HG03103 (cell line): ENCODE measurements at regions not wholly inside any gene's neighbourhood (a gene's known extent, or its start where the extent isn't known, plus 50 kb on each side); places are given as distances from the start of the nearest gene placed in this dataset.

Experiments used
- ATAC-seq: cut with Tn5 transposase; IDR thresholded peaks from one replicate; pipeline ENCODE4 v1.9.1; 2021; ENCODE audit warnings: low read depth; ENCODE audit not compliant: unreplicated experiment

DNA sequence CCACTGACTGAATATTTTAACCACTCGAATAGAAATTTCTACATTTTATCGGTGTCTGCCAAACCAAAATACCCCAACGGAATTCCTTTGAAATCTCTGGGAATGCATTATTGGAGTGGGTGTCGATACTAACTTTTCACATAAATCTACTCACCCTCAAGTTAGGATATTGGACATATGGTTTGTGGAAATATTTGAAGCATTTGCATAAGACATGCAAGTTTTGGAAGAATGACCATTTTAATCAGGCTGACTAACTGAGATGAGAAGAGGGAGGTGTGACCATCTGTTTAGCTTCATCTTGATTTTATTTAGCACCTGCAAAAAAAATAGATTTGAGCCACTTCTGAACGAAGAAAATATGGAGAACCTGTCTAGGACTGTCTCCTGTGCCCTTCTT lies 61.2 kb downstream of the KLF6 start:
- ATAC-seq, result no peak

DNA sequence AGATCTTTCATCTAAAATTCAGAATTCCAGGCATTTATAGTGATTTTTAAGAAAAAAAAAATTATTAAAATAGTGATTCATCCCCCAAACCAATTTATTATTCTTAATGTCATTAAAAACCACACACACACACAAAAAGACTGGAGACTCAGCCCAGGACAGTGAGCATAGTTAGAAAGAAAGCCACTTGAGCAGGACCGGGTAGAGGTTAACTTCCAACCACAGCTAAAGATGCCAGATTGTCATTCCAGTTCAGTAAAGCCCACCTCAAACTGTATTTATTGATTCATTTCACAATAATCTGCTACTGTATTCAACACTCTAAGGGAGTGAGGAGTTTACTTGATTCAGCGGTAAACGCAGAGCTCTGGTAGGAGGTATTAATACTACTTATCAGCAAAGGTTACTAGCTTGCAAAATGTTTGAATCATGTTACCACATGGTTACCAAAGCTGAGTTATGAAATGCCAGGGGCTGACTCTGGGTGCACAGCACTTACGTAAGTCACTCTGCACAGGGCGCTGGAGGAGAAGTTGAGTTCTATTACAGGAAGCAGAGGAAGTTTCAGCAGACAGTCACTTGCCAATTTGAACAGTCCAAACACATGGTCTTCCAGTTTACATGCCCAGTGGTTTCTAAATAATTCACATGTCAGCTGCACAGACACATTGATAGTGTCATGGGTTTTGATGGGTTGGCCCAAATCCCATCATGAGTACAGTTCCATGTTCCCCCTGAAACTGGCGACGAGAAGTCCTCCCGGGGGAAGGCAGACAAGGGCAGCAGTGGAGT lies 64.6 kb downstream of the KLF6 start:
- no peak for ATAC-seq

DNA sequence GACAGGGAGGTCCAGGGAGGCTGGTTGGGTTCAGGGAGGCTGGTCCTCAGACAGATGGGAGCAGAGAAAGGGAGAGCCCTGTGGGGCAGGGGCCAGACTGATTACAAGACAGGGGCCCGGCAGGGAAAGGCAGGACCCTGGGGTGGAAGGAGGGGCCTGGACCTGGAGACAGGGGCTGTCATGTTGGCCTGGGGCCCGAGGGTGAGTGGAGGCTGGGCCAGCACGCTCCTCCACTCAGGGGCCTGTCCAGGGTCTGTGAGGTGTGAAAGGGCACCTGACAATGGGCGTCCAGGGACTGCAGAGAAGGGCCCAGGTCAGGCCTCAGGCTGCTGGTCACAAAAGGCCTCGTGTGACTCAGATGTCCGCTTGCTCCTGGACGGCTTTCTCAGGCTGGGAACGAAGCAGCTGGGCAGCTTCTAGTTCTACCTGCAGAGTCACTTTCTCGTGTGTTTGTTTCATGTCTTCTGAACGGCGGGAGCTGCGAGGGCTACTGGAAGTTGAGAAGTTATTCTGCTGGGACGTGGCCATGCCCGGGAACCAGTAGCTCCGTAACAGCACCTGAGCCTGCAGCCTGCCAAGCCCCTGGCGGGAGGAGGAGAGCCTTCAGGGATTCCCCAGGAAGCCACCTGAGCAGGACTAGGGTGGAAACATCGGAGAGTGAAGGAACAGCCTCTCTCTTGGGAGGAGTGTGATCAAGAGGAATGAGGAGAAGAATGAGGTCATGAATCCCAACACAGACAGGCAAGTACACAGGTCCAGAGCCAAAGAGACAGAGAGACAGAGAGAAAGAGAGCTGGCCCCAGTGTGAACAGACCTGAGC lies 65.8 kb downstream of the KLF6 start:
- ATAC-seq, result no peak

DNA sequence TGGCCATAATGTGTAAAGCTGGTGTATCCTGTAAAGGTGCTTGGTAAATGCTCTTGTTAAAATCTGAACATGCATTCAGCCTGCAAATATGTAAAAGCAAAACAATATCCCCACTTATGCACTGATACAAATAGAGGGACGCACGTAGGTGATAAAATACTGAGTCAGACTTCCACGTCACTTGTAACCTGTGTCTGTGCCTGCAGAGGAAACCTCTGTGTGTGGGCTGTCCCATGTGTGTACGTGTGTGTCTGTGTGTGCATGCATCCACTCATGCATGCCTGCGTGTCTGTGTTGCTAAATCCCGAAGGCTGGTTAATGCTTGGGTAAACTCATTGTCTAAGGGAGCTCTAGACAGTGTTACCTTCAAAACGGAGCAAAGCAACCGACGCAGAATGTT lies 68.9 kb downstream of the KLF6 start:
- no peak for ATAC-seq

DNA sequence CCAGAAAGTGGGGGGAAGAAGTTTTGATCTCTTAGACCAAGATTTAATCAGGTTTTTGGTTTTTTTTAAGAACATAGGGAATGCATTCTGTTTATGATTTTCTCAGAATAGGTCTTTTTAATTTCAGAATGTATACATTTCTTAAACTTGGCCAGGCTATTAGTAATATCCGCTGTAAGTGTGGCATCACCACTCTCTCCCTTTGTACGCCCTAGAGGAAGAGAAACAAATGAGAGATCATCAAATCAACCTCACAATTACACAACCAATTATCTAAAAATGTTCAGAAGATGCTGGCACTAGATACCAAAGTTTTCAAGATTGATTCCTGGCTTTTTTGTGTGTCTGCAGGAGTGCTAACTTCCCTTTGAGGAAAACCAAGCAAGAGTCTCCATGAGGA lies 70.0 kb downstream of the KLF6 start:
- no peak for ATAC-seq

DNA sequence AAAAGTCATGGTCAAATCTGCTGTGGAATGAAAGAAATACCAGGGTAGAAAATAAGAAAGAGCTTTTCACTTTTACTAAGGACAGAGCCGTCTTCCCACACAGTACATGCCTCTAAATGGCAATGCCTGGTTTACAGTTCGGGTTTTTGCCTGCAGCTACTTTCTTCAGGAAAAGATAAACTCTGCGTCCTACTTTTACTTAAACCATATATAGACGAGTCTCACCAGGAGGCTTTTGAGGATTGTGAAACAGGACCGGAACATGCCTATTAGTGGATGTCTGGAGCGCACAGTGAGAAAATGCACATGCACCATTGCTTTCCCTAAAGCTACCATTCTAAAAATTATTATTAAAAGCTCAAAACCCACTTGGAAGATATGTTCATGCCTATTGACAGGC lies 70.5 kb downstream of the KLF6 start:
- ATAC-seq, result no peak

DNA sequence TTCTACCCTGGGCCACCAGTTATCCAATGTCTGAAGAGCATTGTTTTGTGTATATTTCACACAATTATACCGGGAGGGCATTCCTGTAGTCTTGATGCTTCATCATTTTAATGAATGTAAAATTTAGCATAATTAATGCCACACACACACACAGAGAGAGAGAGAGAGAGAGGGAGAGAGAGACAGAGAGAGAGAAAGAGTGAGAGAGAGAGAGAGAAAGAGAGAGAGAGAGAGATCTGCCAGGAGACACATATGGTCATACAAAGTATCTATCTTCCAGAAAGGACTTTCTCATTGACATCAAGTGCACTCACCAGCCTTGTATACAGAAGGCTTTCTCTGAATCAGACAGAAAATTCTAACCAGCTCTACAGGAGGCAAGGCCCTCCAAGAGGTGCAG lies 72.3 kb downstream of the KLF6 start:
- ATAC-seq, result no peak

DNA sequence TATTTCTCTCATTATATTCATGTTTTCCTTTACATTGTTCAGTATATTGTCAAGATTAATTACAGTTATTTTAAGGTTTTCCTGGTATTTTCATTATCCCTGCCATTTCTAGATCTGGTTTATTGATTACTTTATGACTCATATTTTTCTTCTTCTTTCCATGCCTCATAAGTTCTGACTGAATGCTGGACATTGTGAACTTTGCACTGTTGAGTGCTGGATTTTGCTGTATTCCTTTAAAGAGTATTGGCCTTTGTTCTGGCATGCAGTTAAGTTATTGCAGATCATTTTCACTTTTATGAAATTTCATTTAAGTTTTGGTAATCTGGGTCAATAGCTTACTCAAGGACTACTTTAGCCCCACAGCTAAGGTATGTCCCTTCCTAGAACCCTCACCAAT lies 73.1 kb downstream of the KLF6 start:
- ATAC-seq, result no peak

DNA sequence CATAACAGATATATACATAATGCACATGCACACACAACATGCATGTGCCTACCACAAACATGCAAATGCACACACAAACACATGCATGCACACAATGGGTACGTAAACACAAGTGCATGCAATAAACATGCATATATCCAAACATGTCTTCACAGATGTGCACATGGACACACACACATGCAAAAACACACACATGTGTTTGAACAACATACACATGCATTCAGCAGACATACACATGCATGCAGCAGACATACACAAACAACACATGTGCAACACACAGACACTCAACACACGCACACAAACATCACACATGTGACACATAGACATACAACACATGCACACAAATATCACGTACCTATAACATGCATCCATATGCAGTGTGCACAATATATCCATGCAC lies 74.2 kb downstream of the KLF6 start:
- no peak for ATAC-seq

DNA sequence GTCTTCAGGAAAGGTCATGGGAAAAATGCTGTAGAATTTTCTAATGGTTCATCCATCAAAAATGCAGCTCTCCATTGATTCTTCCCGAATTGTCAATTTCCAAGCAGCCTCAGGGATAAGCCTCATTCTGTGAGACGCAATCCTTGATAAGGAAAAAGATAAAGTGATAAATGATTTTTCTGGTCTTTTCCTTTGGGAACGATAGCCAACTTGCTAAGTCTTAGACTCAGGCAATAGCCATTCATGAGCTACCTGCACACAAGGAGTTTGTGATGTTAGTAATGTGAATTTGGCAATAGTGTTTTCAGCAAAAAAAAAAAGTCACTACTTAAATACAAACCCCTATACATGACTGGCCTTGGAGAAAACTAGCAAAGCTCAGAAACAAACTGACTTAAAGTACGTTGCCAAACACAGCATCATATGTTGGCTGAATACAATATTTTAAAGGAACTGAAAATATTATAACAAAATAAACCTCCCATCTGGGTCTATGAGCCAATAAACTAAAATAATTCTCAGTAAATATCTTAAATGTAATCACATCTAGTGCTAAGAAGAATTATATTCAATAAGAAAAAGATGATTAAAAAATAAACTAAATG lies 75.5 kb downstream of the KLF6 start:
- no peak for ATAC-seq

DNA sequence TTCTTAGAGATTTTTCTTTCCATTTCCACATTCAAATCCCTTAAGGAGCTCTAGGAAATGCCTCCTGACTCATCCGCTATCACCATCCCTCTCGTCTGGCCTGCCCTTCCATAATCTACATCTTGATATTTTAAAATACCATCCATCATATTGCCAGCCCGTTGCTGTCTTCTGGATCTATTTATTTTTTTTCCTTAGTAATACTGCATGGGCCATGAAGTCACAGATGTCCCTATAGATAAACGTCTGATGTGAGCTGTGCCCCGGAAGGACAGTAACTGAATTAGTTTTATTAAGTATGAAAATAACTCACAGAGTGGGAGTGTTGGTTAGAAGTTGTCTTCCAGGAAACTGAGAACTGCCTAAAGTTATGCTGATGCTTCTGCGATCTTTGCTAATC lies 76.2 kb downstream of the KLF6 start:
- no peak for ATAC-seq

DNA sequence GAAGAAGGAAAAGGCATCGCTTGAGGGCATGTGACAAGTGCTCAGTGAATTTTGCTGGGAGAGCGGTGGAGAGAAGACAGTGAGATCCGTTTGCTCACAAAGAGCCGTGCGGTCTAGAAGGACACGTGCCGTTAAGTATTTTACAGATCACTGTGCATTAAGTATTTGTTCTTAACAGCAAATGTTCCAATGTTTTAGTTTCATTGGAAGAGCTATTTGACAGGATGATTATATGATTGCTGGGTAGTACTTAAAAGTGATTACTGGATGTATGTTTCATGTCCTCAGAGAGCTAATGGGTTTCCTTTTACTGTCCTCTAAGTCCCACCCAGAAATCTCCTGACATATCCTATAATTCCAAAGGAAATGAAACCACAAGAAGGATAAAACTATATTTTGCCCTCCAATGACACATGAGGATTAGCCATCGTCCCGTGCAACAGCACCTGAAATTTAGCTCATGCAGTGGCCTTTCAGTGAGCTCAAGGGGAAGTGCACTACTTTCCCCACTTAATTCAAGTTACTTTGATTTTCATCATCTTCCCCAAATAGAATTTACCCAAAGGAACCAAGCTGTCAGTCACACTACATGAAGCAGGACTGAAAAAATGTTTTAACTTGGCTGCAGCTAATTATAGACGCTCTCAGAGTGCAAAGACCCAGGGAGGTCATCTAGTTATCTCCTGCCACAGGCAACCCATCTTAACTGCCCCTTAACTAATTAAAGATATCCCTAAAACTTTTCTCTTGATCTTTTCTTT lies 80.3 kb downstream of the KLF6 start:
- no peak for ATAC-seq

DNA sequence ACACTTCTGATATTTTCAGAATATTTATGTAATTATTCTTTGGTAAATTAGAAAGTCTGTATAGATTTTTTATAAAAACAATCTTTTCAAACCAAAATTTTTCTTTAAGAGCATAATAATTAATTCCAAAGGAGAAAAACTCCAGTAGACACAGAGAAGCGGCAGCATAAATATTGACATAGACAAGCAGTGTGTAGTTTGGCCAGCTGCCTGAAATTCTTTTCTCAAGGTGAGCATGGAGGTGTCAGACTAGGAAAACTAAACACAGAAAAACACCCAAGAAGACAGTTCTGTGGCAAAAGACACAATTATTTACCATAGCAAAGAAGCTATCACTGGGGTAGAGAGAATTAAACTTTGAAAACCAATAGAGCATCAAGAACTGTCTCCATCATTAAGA lies 82.4 kb downstream of the KLF6 start:
- ATAC-seq, result no peak

DNA sequence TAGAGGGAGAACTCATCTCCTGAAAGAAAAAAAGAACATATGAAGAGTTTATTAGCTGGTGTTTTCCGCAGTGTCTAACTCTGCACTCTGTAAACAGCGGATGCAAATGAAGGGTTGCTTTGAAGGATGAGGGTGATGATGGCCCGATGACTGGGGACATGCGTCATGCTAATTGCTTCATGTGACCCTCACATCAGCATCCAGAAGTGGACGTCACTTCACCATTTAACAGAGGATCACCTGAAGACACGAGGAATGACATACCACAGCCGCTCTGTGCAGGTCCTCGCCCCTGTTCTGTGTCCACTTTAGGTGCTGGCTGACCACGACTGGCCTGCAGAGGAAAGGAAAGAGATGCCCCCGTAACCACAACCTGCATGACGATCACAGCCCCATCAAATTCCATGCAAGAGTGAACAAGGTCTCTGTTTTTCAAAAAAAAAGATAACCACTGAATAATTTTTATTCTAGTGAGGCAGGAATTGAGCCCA lies 82.9 kb downstream of the KLF6 start:
- ATAC-seq, result no peak

DNA sequence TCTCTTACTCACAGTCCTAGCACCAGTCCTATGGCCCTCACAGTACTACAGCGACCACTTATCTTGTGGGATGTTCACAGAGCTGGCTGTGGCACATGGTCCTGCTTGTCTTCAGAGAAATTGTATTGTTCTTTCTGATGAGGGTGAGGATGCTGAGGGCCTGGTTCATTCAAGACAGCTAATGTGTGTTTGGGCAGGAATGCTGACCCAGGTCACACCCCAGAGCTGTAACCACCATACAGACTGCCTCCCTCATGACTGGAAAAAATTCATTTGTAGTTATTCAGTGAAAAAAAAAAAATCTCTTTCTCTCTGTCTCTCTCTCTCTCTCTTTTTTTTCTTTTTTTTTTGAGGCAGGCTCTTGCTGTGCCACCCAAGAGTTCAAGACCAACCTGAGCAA lies 83.5 kb downstream of the KLF6 start:
- no peak for ATAC-seq

DNA sequence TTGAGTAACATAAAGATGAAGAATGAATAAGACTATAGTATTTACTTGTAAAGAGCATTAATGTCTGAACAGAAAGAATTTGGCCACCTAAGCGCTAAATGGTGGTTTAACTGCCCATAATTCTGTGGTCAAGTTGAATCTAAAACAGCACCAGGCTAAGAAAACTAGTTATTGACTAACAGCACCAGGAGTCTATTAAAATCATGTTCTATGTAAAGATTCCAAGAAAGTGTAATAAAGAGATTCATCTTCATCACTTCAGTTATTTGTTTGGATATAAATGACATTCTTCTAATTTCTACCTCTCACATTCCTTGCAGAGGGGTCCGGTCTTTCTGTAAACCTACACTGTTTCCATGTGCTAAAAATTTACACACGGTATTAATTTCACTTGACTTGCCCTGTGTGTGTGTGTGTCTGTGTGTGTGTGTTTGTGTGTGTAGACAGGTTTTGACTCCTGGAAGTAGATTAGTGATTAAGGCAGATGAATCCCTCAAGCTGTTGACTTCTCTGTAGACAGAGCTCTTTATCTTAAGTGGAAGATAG lies 84.4 kb downstream of the KLF6 start:
- ATAC-seq, result no peak

DNA sequence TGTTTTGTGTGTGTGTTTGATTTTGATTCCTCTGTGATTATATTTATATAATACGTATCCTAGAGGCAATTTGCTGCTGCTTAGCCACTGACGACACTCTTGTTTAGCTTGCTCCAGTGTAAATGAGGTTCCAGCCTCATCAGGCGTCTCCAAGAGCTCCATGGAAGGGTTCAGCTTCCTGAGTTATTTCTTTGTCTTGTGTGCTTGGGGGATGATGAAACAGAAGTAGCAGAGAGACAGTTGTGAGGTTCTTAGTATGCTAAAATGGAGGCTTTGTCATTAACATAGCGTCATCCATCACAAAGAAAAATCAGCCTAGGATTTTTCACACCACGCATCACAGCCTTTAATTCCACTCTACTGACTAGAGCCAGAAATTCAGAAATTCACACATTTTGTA lies 85.1 kb downstream of the KLF6 start:
- no peak for ATAC-seq

DNA sequence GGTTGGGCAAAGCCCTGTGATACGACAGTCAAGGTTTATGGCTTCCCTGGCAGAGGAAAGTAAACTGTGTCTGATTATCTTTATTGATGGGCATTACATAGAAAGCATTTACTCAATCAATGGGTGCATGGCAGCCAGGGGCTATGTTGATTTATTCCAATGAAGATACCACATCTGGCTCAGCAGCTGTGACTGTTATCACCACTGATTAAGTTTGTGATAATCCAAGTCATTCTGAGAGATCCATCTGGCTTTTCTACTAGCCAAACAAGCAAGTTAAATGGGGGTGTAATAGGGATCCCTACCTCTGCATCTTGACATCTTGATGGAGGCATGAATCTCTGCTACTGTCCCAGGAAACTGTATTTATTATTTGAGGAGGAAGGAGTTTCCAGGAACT lies 86.7 kb downstream of the KLF6 start:
- no peak for ATAC-seq

DNA sequence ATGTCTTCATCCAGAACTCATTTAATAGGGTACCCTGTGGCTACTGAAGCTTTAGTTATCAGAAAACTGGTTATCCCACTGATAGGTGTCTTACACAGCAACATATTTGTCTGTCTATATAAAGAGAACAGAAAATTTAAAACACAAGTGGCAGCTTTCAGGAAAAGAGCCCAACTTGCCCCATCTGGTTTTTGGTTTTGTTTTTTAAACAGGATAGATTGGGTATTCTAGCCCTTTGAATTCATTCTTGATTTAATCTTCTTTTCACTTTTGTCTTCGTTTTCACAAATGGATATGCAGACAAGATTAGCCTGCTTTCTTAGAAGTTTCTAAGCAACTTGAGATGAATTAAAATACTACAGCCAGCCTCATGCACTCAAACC lies 91.3 kb downstream of the KLF6 start:
- no peak for ATAC-seq

DNA sequence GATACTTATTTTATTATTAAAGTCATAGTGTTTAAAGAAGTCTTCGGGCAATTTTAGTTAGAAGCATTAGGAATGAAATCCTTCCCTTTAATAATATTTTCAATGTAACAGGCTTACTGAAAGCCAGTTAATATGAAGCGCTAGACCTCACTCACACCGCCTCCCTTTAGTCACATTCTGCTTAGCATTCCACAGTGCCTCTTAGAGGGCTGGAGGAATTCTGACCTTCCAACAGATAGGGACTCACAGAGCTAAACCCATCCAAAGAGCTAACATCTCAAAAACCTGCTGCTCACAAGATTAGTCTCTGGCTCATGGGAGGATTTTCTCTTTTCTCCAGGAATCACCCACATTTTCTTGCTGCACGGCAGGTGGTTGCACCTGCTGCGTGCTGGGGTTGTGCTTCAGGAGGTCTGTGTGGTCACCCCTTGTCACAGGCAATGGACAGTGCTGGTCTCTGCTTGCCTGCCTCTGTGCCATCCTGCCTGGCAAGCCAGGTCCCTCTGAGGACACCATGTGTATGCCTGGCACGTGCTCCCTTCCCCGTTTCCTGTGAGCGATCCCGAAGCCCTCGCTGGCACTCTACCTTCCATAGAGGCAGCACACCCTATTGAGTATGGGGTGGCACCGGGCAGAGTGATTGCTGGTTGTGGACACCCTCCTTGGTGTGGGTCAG lies 91.8 kb downstream of the KLF6 start:
- no peak for ATAC-seq
